ENCODE measurements at regions not wholly inside any gene's neighbourhood (a gene's known extent, or its start where the extent isn't known, plus 50 kb on each side); places are given as distances from the start of the nearest gene placed in this dataset.

DNA sequence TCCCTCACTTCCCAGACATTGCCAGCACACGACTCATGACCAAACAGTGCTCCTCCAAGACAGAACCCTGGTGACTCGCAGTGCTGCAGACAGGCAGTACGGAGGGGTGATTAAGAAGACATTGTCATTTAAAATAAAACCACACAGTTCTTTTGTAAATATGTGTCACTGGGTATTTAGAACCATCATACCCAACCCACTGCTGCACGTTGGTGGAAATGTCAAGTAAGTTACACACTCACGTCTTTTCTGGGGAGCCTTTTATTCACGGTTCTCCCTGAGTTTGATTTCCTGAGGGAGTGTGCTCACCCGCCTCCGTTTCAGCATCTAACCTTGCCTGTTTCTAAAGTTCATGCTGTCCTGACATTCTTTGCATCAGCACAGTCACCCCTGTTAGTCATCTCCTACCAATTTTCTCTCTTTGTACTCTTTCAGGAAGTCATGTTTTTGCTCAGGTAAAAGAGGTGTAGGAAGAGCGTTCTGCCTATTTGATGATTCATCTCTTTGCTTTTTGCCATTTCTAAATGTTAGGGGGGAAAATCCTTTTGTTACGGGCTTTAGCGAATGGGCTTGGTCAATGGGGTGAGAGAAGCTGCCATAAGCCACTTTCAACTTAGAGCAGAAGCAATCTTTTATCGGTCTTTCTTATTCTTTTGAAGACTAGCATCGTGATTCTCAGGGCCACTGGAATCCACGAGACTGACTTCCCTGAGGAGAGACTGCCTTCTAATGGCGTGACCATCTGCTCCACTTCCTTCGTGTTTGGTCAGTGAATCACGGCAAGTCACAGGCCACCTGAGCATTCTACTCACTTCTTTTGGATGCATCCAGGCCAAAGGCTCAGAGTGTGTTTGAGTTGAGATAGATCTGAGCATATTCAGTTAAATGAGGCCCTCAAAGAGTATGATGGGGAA, 512.8 kb upstream of the JARID2 start:
- TF ChIP-seq, protein P1, sequence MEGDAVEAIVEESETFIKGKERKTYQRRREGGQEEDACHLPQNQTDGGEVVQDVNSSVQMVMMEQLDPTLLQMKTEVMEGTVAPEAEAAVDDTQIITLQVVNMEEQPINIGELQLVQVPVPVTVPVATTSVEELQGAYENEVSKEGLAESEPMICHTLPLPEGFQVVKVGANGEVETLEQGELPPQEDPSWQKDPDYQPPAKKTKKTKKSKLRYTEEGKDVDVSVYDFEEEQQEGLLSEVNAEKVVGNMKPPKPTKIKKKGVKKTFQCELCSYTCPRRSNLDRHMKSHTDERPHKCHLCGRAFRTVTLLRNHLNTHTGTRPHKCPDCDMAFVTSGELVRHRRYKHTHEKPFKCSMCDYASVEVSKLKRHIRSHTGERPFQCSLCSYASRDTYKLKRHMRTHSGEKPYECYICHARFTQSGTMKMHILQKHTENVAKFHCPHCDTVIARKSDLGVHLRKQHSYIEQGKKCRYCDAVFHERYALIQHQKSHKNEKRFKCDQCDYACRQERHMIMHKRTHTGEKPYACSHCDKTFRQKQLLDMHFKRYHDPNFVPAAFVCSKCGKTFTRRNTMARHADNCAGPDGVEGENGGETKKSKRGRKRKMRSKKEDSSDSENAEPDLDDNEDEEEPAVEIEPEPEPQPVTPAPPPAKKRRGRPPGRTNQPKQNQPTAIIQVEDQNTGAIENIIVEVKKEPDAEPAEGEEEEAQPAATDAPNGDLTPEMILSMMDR (conservative IDR thresholded peaks at IDR 0.05): no peak
- no peak for TF ChIP-seq EZH2 (IDR thresholded peaks at IDR 0.05; ENCODE audit: low read depth)
